A549 (cell line): ENCODE measurements at regions not wholly inside any gene's neighbourhood (a gene's known extent, or its start where the extent isn't known, plus 50 kb on each side); places are given as distances from the start of the nearest gene placed in this dataset.
"Not testable (repeated sequence)": the region's sequence is repeated elsewhere in the genome, so short reads cannot be mapped to it uniquely, and the experiment has no call there.

ENCODE experiments used
- ATAC-seq, 2 experiments: fragments of 200-7000 bp in 1 of 2; fragments of >200 bp in 1 of 2; cut with Nextera tagmentation in 1 of 2; cut with Tn5 transposase in 1 of 2; 3 replicates each; pipeline versions ENCODE4 v1.8.0 to v1.9.1; 2018 to 2020; ENCODE audit warnings: mild to moderate bottlenecking in 1 of 2, moderate library complexity in 1 of 2
- CTCF ChIA-PET: fragments of 300-600 bp; sonication (Branson Sonifier 250); formaldehyde crosslinking; extraction: SDS; loops from one replicate; lab custom pipeline; 2021; ENCODE audit warnings: antibody characterized with exemption, inconsistent platforms; lab: Yijun Ruan, JAX
- POLR2A ChIA-PET: fragments of 350-600 bp; formaldehyde crosslinking; extraction: SDS; loops from one replicate; lab custom pipeline; 2021; ENCODE audit warnings: antibody characterized with exemption, inconsistent platforms; lab: Yijun Ruan, JAX
- DNase-seq, 2 experiments: peaks; one replicate each; pipeline versions ENCODE4 v3.0.0 to v3.0.0-alpha.2; 2011 to 2016; ENCODE audit warnings: low read depth in 1 of 2, low spot score in 1 of 2
- FAIRE-seq: peaks from 2 replicates; lab custom pipeline; 2011; peaks lifted over from hg19 to GRCh38; lab: Jason Lieb, UNC
- H3K27ac ChIP-seq, 2 experiments: fragments of >200 bp; sonication (Bioruptor Twin); formaldehyde crosslinking; 3 replicates each; pipeline ENCODE4 v1.5.1; 2016 to 2017
- H3K4me1 ChIP-seq: fragments of >200 bp; sonication (Bioruptor Twin); formaldehyde crosslinking; 3 replicates; pipeline ENCODE4 v1.6.1; 2016
- H3K4me2 ChIP-seq: fragments of >200 bp; sonication (Bioruptor Twin); formaldehyde crosslinking; 3 replicates; pipeline ENCODE4 v1.6.1; 2016
- H3K4me3 ChIP-seq: fragments of >200 bp; sonication (Bioruptor Twin); formaldehyde crosslinking; 3 replicates; pipeline ENCODE4 v1.5.1; 2016
- H3K9me3 ChIP-seq: fragments of >200 bp; sonication (Bioruptor Twin); formaldehyde crosslinking; 3 replicates; pipeline ENCODE4 v1.6.1; 2016
- CBX2 ChIP-seq: fragments of 200-600 bp; sonication (generic); IDR thresholded peaks from 2 replicates; pipeline ENCODE4 v1.6.1; 2016; ENCODE audit warnings: low read depth, mild to moderate bottlenecking, borderline replicate concordance
- CTCF ChIP-seq: fragments of >200 bp; sonication (Bioruptor Twin); formaldehyde crosslinking; IDR thresholded peaks from 3 replicates; pipeline ENCODE4 v1.5.1; 2016
- ELK1 ChIP-seq: fragments of 150-350 bp; IDR thresholded peaks from 2 replicates; pipeline ENCODE4 v1.6.1; 2014; ENCODE audit warnings: low read depth, mild to moderate bottlenecking, low read length
- ESRRA ChIP-seq: fragments of 150-350 bp; IDR thresholded peaks from 2 replicates; pipeline ENCODE4 v1.6.1; 2014; ENCODE audit warnings: mild to moderate bottlenecking, low read length, borderline replicate concordance
- FOXS1 ChIP-seq: fragments of 250-450 bp; sonication (Bioruptor Pico); IDR thresholded peaks from 2 replicates; pipeline ENCODE4 v1.5.0; 2020; ENCODE audit warnings: mild to moderate bottlenecking, moderate library complexity
- HDAC2 ChIP-seq: fragments of 200-600 bp; sonication (generic); IDR thresholded peaks from 2 replicates; pipeline ENCODE4 v1.6.1; 2016
- HES2 ChIP-seq: fragments of >200 bp; sonication (Bioruptor Twin); formaldehyde crosslinking; IDR thresholded peaks from 2 replicates; pipeline ENCODE4 v1.6.1; 2016
- HOXA7 ChIP-seq: fragments of 250-450 bp; sonication (Bioruptor Pico); IDR thresholded peaks from 2 replicates; pipeline ENCODE4 v1.5.0; 2020; ENCODE audit warnings: mild to moderate bottlenecking, moderate library complexity
- HOXB5 ChIP-seq: fragments of 250-450 bp; sonication (Bioruptor Pico); IDR thresholded peaks from 2 replicates; pipeline ENCODE4 v1.5.0; 2020; ENCODE audit warnings: mild to moderate bottlenecking, moderate library complexity
- MYC ChIP-seq: IDR thresholded peaks from 2 replicates; pipeline ENCODE4 v1.6.1; 2012; ENCODE audit warnings: mild to moderate bottlenecking, inconsistent platforms, low read length, improper control_type of control experiment, borderline replicate concordance
- PHF8 ChIP-seq: fragments of 200-600 bp; sonication (generic); IDR thresholded peaks from 2 replicates; pipeline ENCODE4 v1.6.1; 2016; ENCODE audit warnings: low read depth, mild to moderate bottlenecking, antibody characterized with exemption, moderate library complexity, borderline replicate concordance
- RAD21 ChIP-seq, 2 experiments: fragments of >200 bp in 1 of 2; sonication (Bioruptor Twin) in 1 of 2; formaldehyde crosslinking in 1 of 2; IDR thresholded peaks in 1 of 2; conservative IDR thresholded peaks in 1 of 2; 2 replicates in 1 of 2; 3 replicates in 1 of 2; pipeline ENCODE4 v1.6.1; 2012 to 2018; ENCODE audit warnings: inconsistent platforms in 1 of 2
- RARB ChIP-seq: fragments of 250-450 bp; sonication (Bioruptor Pico); IDR thresholded peaks from 2 replicates; pipeline ENCODE4 v1.8.0; 2021; ENCODE audit warnings: mild to moderate bottlenecking, moderate library complexity
- REST ChIP-seq: fragments of 200-600 bp; sonication (generic); IDR thresholded peaks from 2 replicates; pipeline ENCODE4 v1.6.1; 2016; ENCODE audit warnings: antibody characterized with exemption, mild to moderate bottlenecking, moderate library complexity
- SMC3 ChIP-seq: fragments of >200 bp; sonication (Bioruptor Twin); formaldehyde crosslinking; IDR thresholded peaks from 3 replicates; pipeline ENCODE4 v1.6.1; 2018; ENCODE audit warnings: inconsistent platforms
- USF2 ChIP-seq: fragments of 450-650 bp; IDR thresholded peaks from 2 replicates; pipeline ENCODE4 v1.6.1; 2014; ENCODE audit warnings: antibody characterized with exemption
- ZFP36 ChIP-seq: fragments of 450-650 bp; IDR thresholded peaks from 2 replicates; pipeline ENCODE4 v1.6.1; 2014; ENCODE audit warnings: borderline replicate concordance; ENCODE audit not compliant: partially characterized antibody
- ZNF302 ChIP-seq: fragments of 250-450 bp; sonication (Bioruptor Pico); IDR thresholded peaks from 2 replicates; pipeline ENCODE4 v1.9.0; 2021; ENCODE audit warnings: inconsistent platforms, mild to moderate bottlenecking, moderate library complexity
- WGBS: methylation state at CpG from one replicate; pipeline ENCODE4 v1.1.6; 2017; ENCODE audit errors: missing lambda C conversion rate; 5-methylcytosine and 5-hydroxymethylcytosine counted together

GRCh38 chr18:7178568-7178967, 52.3 kb upstream of the LRRC30 start:
- POLR2A ChIA-PET, H3K4me2 ChIP-seq, H3K27ac ChIP-seq, DNase-seq, H3K9me3 ChIP-seq, ATAC-seq, H3K4me3 ChIP-seq, FAIRE-seq, H3K4me1 ChIP-seq: not testable (repeated sequence)
- 53% methylated on average over 3 of the region's 21 CpGs for WGBS
- CTCF ChIA-PET: interaction anchor here (1.1 to 2.4 kb wide), 4 partner anchors 10 to 293 kb away, joined by 3 to 14 read pairs (median 10); no protein-coding TSS in a partner anchor

- ATAC-seq (peak; percentile 81 to 91; a peak in 5 of 6 replicates), FAIRE-seq (no peak), DNase-seq (peak; percentile 43 to 54)
- Histone ChIP-seq H3K4me2 (no peak overlapping the region), H3K9me3 (no peaks in the 10 kb centered on the region), H3K4me3 (no peak overlapping the region), H3K27ac (no peak overlapping the region)
- 34% methylated on average over 4 of the region's 4 CpGs for WGBS
- POLR2A ChIA-PET: no interaction called here
- TF ChIP-seq SMC3: peak; percentile 34; the same call in 2 of the 3 replicates
- TF ChIP-seq RAD21 (conservative IDR thresholded peaks at IDR 0.05 in 1 of 2, IDR thresholded peaks at IDR 0.05 in 1 of 2): peak; percentile 64 to 78
- no peak for TF ChIP-seq ZNF302
- TF ChIP-seq CTCF: peak; percentile 56
- TF ChIP-seq, all 56 proteins: peak for 3
- no peaks in the 10 kb centered on the region for H3K4me1 ChIP-seq
- CTCF ChIA-PET: interaction anchor here (0.6 to 2.4 kb wide), 22 partner anchors 9 to 1306 kb away, joined by 3 to 36 read pairs (median 5); no protein-coding TSS in a partner anchor
Observed at GRCh38 chr18:7177116-7177744, 53.7 kb upstream of the LRRC30 start.

GRCh38 chr18:7174344-7175095, 56.4 kb upstream of the LRRC30 start:
- ATAC-seq: no peak; a peak in 2 of 6 replicates
- DNase-seq: no peak
- no peak overlapping the region for H3K4me3 ChIP-seq
- H3K27ac ChIP-seq: no peak overlapping the region
- H3K4me1 ChIP-seq: no peaks in the 10 kb centered on the region
- ChIA-PET CTCF (interaction anchor here (0.6 to 2.6 kb wide), 3 partner anchors 135 to 1324 kb away, joined by 3 to 6 read pairs (median 4); no protein-coding TSS in a partner anchor), POLR2A (no interaction called here)
- H3K9me3 ChIP-seq: no peaks in the 10 kb centered on the region
- TF ChIP-seq ZFP36 (no peak), USF2 (no peak), HDAC2 (no peak), HOXA7 (CRISPR knock-in tag) (no peak), RAD21 (conservative IDR thresholded peaks at IDR 0.05 in 1 of 2, IDR thresholded peaks at IDR 0.05 in 1 of 2) (0 out of 5 replicates have a peak, but pooled peaks of 1 of the 2 experiments have one; percentile 7), RARB (CRISPR knock-in tag) (no peak), CBX2 (no peak), SMC3 (no peak)
- no peak for FAIRE-seq
- WGBS: 68% methylated on average over 10 of the region's 14 CpGs
- H3K4me2 ChIP-seq: no peak overlapping the region

GRCh38 chr18:7173216-7173615, 55.6 kb upstream of the LAMA1 start:
- POLR2A ChIA-PET: interaction anchor here (0.5 kb wide), 1 partner anchor 78 kb away, joined by 4 read pairs; no protein-coding TSS in a partner anchor
- CTCF ChIA-PET: interaction anchor here (0.8 to 2.6 kb wide), 4 partner anchors 134 to 253 kb away, joined by 3 to 6 read pairs (median 4); no protein-coding TSS in a partner anchor
- Histone ChIP-seq H3K9me3 (no peaks in the 10 kb centered on the region), H3K4me3 (no peak overlapping the region), H3K4me1 (no peaks in the 10 kb centered on the region), H3K27ac (no peak overlapping the region), H3K4me2 (no peak overlapping the region)
- WGBS: 73% methylated on average over 14 of the region's 15 CpGs
- ATAC-seq: no peak
- no peak for DNase-seq
- FAIRE-seq: no peak
- TF ChIP-seq HES2: no peak
- no peak for TF ChIP-seq PHF8
- no peak for TF ChIP-seq ESRRA
- TF ChIP-seq MYC: no peak
- TF ChIP-seq HOXB5 (CRISPR knock-in tag): no peak
- TF ChIP-seq FOXS1 (CRISPR knock-in tag): no peak
- no peak for TF ChIP-seq ELK1
- no peak for TF ChIP-seq REST
